Activated naive CD4-positive, alpha-beta T cell treated with Interleukin-2 at 50 U/mL for 16 hours (primary cell): ENCODE measurements at regions not wholly inside any gene's neighbourhood (a gene's known extent, or its start where the extent isn't known, plus 50 kb on each side); places are given as distances from the start of the nearest gene placed in this dataset.

Source experiments
- DNase-seq: peaks from one replicate; pipeline ENCODE4 v3.0.0-alpha.2; 2020

- DNase-seq: no peak
Measured at GRCh38 chr3:168495932-168496331, 400.2 kb upstream of the GOLIM4 start.

- DNase-seq: no peak
Measured at GRCh38 chr3:168495270-168495669, 399.5 kb upstream of the GOLIM4 start.

GRCh38 chr3:168493412-168494205 lies 397.9 kb upstream of the GOLIM4 start:
- no peak for DNase-seq

- DNase-seq: no peak
Measured at GRCh38 chr3:168490981-168491380, 395.3 kb upstream of the GOLIM4 start.

DNA sequence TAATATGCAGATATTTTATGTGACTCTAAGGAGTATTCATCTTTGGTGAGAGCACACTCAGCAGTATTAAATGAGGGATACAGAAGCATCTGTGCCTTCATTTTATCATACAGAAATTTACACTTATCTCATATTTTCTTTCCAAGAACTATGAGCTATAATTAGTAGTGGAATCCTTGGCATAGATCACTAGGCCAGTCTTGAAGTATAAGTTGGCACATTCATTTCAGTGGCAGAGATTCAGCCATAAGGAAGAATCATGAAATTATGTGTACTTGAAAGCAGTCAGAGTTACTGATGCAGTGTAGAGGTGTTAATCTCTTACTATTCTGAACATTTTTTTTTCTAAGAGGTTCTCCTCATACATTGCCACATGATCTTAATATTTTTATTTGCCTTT lies 393.6 kb upstream of the GOLIM4 start:
- no peak for DNase-seq

DNA sequence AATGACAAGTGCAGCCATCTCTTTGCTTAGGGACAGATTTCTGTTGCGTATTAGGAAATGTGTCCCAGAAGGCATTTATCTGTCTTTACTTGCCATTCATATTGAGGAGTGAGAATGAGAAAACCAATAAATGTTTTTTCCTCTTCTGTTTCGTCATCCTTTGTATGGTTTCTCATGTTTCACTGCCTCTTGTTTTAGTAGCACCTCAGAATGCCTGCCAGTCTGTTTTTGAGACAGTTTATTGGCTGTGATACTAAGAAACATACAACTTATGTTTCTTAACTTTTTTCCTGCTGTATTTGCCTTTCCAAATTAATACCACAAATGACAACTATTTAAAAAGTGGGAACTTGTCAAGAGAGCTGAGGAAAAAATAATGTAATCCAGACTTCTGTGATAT lies 390.2 kb upstream of the GOLIM4 start:
- no peak for DNase-seq

DNA sequence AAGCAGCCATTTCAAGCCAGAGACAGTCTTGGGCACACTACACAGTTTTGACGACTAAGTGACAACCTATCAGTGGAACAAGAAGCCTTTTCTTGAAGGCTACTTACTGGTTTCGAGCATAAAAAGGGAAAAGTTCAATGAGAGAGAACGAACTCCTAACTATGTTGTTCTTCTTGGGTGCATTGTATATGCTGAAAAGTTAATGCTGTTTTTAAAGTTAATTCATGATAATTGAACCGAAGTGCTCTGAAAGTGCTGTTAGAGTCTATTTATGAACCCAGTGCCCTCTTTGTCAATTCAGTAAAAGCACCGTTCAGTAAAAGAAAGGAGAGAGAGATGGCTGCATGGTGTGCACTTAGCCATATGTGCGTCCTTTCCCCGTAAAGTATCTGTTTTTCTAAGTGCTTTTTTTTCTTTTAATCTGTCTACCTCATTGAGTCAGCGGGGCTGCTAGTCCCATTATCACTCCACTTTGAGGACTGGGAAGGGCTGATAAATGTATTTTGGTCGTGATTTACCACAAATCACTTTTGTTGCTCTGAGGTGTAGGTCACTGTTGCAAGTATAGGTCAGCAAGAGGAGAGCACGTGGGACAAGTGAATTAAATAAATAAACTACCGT lies 380.7 kb upstream of the GOLIM4 start:
- no peak for DNase-seq

DNA sequence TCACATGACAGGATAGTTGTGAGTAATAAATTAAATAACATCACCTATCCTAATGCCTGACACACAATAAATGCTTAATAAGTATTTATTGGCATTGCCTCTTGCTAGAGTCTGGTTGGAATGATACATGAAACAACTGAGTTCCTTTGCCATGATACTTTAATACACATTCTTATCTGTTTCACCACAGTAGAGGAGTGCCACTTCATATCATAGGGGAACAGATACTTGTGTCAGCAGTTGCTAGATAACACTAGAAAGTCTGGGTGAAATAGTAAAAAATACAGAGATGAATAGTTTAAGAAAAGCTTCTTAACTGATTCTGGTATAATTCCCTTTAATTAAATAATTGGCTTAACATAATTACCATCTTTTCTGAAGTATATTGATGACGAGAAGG lies 380.0 kb upstream of the GOLIM4 start:
- no peak for DNase-seq

DNA sequence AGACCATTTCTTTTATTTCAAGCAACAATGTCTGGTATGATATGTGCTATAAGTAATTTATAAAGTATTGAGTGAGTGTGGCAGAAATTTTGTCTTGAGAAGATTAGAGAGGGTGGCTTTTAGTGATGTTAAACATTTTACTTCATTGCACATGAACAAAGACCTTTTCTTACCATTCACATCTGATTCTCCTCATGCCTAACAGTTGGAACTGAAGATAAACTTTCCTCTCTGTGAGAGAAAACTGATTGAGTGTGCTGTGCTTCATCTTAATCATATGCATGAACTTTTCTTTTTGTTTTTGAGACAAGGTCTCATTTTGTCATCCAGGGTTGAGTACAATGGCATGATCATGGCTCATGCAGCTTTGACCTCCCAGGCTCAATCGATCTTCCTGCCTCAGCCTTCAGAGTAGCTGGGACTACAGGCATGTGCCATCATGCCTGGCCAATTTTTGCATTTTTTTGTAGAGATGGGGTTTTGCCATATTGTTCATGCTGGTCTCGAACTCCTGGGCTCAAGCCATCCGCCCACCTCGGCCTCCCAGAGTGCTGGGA lies 377.7 kb upstream of the GOLIM4 start:
- no peak for DNase-seq

DNA sequence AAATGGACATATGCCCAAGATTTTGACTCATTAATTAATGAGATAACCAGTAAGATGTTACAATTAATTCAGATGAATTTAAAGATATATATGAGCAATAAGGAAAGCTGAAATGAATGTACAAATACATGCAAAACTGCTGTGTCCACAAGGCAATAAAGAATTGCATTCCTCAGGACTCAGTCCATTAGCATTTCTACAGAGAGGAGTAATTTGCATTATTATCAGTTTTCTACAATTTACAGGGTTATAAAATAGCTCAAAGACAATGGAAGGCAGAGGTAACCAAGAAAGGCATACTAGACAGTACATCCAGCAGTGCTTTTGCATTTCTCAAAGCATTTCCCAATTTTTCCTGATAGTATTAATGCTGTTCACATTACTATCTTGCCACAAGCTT lies 377.1 kb upstream of the GOLIM4 start:
- DNase-seq: no peak

DNA sequence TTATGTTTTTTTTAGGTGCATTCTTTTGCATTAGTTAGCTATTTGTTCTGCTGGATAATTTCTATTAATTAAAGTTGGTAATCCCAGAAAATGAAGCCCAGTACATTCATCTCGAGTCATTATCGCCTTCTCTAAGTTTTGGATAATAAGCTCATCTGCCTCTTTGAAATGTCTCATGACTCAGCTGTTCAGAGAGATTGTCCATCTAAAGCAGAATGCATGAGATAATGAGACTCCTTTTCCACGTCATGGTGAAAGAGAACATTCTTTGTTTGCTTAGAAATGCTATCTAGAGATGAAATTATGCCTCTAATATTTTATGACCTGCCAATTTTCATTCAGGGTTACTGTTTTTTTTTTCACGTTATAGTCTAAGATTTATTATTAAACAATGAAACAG lies 374.7 kb upstream of the GOLIM4 start:
- DNase-seq: no peak

DNA sequence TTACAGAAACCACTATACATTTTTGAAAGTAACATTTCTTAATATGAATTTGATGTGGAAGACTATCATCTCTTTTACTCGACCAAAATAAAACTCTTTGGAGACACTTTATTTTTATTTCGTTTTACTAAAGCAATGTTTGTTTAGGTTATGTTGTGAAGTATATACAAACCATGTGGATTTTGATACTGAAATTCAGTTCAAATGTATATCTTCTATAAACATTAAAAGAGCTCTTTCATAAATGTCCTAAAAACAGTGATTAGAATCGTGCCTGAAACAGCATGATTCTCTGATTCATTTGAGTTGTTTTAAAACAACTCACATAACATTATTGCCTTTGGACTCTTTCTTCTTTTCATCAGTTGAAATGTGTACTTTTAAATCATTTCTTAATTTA lies 373.7 kb upstream of the GOLIM4 start:
- no peak for DNase-seq

DNA sequence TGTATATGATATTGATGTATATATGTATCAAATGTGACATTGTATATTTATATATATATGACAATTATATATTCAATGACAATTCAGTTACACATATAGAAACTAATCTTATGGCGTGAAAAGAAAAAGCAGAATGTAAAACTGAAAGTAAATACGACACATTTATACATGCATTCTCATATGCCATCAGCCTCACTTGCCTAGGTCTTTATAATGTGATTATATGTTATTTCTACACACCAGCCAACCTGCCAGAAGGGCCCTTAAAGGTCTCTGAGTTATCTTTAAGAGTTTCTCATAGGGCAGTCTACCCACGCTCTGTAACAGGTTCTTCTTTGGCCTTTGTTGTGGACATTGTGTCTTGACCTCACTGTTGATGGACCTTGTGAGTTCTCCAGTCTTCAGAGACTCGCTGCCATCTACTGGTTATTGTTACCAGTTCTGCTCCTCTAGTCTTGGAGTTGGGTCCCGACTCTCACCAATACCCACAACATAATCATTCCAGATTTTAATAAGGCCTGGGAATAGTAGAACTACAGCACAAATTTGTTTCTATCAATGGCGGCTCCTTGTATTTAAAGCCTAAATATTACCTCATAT lies 371.5 kb upstream of the GOLIM4 start:
- DNase-seq: no peak

- no peak for DNase-seq
Measured at GRCh38 chr3:168461793-168462192, 366.1 kb upstream of the GOLIM4 start.

DNA sequence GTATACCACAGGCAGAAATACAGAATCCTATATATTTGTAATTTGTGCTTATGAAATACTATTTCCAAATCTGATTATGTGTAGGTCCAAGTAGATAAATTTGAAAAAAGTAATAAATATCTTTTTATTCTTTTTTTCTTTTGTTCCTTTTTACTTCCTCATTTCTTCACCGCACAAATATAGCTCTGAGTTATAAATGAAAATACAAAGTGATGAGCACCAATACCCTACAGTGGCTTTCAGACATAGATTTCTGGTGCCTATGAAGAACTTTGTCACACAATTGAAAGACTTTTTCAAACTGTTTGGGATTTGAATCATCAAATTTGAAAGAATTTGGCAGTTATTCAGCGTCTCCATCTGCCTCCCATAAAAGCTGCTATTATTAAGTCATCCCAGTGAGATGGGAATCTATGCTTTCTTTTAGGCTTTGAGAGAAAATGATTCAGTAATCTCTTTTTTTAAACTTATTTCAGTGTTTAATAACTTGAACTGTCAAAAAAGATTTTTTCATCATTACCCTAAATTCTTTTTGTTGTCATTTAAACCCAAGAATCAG lies 363.6 kb upstream of the GOLIM4 start:
- no peak for DNase-seq

- no peak for DNase-seq
Measured at GRCh38 chr3:168457954-168458539, 362.3 kb upstream of the GOLIM4 start.

GRCh38 chr3:168455814-168456213 lies 360.1 kb upstream of the GOLIM4 start:
- no peak for DNase-seq

DNA sequence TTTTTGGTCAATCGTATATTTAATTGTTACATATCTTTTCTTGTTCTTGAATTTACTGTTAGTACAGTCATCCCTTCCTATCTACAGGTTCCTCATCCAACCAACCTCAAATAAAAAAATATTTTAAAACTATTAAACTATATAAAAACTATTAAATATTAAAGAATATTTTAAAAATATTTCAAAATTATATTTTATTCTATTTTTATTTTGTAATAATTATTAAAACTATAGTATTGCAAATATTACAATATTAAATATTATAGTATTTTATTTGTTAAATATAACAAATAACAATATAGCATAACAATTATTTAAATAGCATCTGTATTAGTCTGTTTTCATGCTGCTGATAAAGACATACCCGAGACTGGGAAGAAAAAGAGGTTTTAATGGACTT lies 357.9 kb upstream of the GOLIM4 start:
- DNase-seq: no peak

- no peak for DNase-seq
Measured at GRCh38 chr3:168443965-168444364, 348.2 kb upstream of the GOLIM4 start.

- DNase-seq: no peak
Measured at GRCh38 chr3:168442502-168442901, 346.8 kb upstream of the GOLIM4 start.

- DNase-seq: no peak
Measured at GRCh38 chr3:168436245-168436724, 340.6 kb upstream of the GOLIM4 start.

DNA sequence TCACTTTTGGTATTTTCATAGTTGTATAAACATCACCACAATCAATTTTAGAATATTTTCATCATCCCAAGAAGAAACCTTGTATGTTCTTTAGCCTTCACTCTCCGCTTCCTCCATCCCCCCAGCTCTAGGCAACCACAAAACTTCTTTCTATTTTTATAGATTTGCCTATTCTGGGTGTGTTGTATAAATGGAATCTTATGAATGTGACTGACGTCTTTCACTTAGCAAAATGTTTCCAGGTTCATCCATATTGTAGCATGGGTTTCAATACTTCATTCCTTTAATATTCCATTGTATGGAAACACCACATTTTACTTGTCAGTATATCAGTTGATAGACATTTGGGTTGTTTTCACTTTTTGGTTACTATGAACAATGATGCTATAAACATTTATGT lies 335.8 kb upstream of the GOLIM4 start:
- no peak for DNase-seq

DNA sequence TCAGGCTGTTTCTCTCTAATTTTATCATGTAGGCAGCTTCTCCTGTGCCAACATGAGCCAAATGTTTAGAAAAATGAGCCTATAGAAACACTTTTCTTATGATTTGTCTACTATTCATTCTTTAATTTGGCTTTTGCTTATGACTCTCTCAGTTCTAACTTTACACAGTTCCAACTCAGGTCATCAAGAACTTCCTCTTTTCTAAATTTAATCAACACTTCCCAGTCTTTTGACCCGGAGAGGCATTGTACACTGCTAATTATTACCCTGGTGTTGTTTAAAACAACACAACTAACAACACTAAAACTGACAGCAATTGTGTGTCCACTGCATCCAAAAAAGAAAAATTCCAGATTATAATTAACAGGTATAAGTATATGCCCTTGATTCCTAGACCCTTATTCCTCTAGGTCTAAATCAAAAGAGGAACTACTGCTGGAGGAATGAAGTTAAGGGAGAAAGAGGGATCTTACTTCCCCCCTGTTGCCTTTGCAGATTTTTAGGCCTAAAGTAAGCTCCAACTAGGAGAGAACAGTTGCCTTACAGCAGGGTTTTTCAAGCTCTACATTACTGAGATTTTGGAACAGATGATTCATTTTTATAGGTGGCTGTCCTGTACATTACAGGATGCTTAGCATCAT lies 332.2 kb upstream of the GOLIM4 start:
- DNase-seq: no peak
